OCI-LY1 (cell line): ENCODE measurements at regions not wholly inside any gene's neighbourhood (a gene's known extent, or its start where the extent isn't known, plus 50 kb on each side); places are given as distances from the start of the nearest gene placed in this dataset.

ENCODE experiments used
- CTCF ChIP-seq: fragments of 200-600 bp; sonication (generic), shearing (Covaris generic); IDR thresholded peaks from 2 replicates; pipeline ENCODE4 v1.5.1; 2017; ENCODE audit warnings: mild to moderate bottlenecking, antibody characterized with exemption, low read length, moderate library complexity, mixed read lengths
- EZH2 ChIP-seq: fragments of 200-600 bp; sonication (generic), shearing (Covaris generic); IDR thresholded peaks from 2 replicates; pipeline ENCODE4 v1.8.0; 2017; ENCODE audit warnings: borderline replicate concordance, mixed run types, mild to moderate bottlenecking, antibody characterized with exemption, low read length, moderate library complexity, mixed read lengths

DNA sequence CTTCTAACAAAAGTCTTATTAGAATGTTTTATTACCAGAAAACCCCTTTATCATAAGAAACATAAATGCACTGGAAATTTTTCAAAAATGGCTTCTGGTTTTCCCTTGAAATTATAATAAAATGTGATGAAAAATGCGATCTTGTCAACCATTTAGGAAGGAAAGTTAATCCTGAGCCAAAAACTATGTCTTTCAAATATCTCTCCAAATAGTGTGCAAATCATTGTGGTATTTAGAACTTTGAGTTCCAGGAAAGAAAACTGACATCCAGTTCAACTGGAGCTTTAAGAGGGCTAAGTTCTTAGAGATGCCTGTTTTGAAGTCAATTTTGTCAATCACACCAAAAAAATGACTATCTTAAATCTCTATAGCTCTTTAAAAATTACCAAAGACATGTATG, 425.4 kb downstream of the DNAH5 start:
- TF ChIP-seq CTCF (no peak), EZH2 (no peak)
